ENCODE measurements at regions not wholly inside any gene's neighbourhood (a gene's known extent, or its start where the extent isn't known, plus 50 kb on each side); places are given as distances from the start of the nearest gene placed in this dataset.
"Not testable (repeated sequence)": the region's sequence is repeated elsewhere in the genome, so short reads cannot be mapped to it uniquely, and the experiment has no call there.

DNA sequence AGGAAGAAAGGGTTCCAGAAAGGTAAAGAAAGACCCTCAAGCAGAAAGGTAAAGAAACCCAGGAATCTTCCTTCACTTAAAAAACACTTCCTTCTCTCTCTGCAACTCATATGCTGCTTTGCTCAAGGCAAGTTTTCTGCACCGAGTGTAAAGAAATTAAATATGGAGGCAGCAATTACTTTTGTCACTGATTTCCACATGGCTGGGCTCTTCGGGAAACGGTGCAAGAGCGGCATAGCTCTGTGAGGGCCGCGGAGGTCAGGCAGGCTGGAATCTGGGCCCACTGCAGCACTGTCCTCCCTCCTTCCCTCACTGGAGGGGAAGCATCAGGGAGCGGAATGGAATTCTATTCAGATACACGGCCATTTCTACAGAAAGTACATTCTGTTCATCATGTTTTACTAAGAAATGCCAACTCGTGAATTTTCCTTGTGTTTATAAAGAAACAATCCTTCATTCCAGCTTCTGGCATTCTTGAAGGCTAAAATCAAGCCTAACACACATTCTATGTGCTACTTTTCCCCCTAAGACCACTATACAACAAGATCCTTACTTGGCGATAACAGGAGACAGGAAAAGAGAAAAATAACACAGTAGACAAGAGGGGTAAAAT, 212.2 kb downstream of the SIPA1L2 start:
- intact Hi-C loops (cut with DNase I), result no loop called here
- Histone ChIP-seq H3K4me1 (no peaks in the 10 kb centered on the region), H3K27me3 (no peaks in the 10 kb centered on the region), H3K36me3 (peaks cover 39% of the 10 kb centered on the region), H3K4me3 (no peak overlapping the region), H3K27ac (no peak overlapping the region), H3K9me3 (no peaks in the 10 kb centered on the region)
- ATAC-seq (no peak), DNase-seq (no peak)
- no peak for TF ChIP-seq CTCF (IDR thresholded peaks at IDR 0.05)

DNA sequence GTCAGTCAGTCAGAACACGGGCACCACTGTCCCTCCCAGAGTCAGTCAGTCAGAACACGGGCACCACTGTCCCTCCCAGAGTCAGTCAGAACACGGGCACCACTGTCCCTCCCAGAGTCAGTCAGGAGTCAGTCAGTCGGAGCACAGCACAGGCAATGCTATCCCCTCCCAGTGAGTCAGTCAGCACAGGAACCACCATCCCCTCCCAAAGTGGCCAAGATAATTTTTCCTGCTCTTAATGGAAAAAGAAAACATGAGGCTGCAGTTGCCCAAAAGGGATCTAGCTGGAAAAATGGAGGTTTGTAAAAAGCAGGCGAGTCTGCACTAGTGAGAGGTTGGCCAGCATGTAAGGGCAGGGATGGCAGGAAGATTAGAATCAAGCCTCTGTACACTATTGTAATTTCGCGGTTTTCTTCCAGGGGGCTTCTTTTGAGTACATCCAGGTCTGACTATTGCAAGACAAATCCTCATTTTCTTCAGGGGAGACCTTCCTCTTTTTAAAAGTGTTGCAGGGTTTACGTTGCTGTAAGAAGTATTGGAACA, 213.8 kb downstream of the SIPA1L2 start:
- Histone ChIP-seq H3K9me3 (no peaks in the 10 kb centered on the region), H3K27me3 (no peaks in the 10 kb centered on the region), H3K4me1 (no peaks in the 10 kb centered on the region), H3K27ac (no peak overlapping the region), H3K4me3 (no peak overlapping the region), H3K36me3 (peaks cover 38% of the 10 kb centered on the region)
- DNase-seq (no peak), ATAC-seq (no peak)
- no peak for TF ChIP-seq CTCF (IDR thresholded peaks at IDR 0.05)
- intact Hi-C loops (cut with DNase I), result no loop called here

DNA sequence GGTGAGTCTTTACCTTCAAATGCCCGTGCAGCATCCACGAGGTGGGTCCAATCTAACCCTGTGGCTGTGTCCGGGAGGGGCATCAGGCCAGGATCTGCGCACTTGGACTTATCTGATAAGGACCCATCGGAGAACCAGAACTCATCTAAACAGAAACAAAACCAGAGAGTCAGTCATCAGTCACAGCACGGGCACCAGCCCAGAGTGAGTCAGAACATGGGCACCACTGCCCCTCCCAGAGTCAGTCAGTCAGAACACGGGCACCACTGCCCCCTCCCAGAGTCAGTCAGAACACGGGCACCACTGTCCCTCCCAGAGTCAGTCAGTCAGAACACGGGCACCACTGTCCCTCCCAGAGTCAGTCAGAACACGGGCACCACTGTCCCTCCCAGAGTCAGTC, 214.5 kb downstream of the SIPA1L2 start:
- H3K4me3 ChIP-seq; intact Hi-C loops (cut with DNase I); H3K27me3 ChIP-seq; DNase-seq; ATAC-seq; H3K27ac ChIP-seq; H3K4me1 ChIP-seq; H3K9me3 ChIP-seq: not testable (repeated sequence)
- peaks cover 36% of the 10 kb centered on the region for H3K36me3 ChIP-seq

DNA sequence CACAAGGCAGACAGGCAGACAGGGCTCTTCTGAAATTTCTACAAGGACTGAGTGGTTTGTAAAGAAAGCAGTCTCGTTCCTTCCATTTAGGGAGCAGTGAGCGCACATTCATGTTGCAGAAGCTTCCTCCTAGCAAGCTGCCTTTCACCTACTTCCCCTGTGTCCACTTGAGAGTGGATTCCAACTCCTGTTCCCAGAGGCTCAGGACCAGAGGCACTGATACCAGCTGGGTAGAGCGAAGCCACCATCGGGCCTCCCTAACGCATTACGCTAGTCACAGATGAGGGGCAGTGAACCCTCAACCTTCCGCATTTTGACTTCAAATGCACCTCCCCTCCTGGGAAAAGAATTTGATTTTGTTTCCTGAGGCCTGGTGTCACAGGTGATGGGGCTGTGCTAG, 215.8 kb downstream of the SIPA1L2 start:
- ATAC-seq (no peak), DNase-seq (no peak)
- H3K4me1 ChIP-seq, result no peaks in the 10 kb centered on the region
- no peak for TF ChIP-seq CTCF (IDR thresholded peaks at IDR 0.05)
- H3K4me3 ChIP-seq, result no peak overlapping the region
- peaks cover 30% of the 10 kb centered on the region for H3K36me3 ChIP-seq
- no peaks in the 10 kb centered on the region for H3K27me3 ChIP-seq
- intact Hi-C loops (cut with DNase I), result no loop called here
- peaks cover 11% of the 10 kb centered on the region for H3K9me3 ChIP-seq
- H3K27ac ChIP-seq, result no peak overlapping the region

- intact Hi-C loops (cut with DNase I), result no loop called here
Observed at GRCh38 chr1:232413674-232414073, 216.3 kb downstream of the SIPA1L2 start.

GRCh38 chr1:232409584-232409983, 220.3 kb downstream of the SIPA1L2 start:
- DNase-seq (no peak), ATAC-seq (no peak)
- Histone ChIP-seq H3K36me3 (peaks cover 16% of the 10 kb centered on the region), H3K27ac (no peak overlapping the region), H3K4me3 (no peak overlapping the region), H3K4me1 (no peaks in the 10 kb centered on the region), H3K27me3 (no peaks in the 10 kb centered on the region), H3K9me3 (peaks cover 11% of the 10 kb centered on the region)
- intact Hi-C loops (cut with DNase I), result no loop called here
- no peak for TF ChIP-seq CTCF (IDR thresholded peaks at IDR 0.05)

More at GRCh38 chr1:232413674-232414073, 216.3 kb downstream of the SIPA1L2 start:
- ATAC-seq (no peak), DNase-seq (no peak)
- Histone ChIP-seq H3K36me3 (peaks cover 29% of the 10 kb centered on the region), H3K27ac (no peak overlapping the region), H3K4me1 (no peaks in the 10 kb centered on the region), H3K4me3 (no peak overlapping the region), H3K27me3 (no peaks in the 10 kb centered on the region), H3K9me3 (peaks cover 11% of the 10 kb centered on the region)
- TF ChIP-seq CTCF (IDR thresholded peaks at IDR 0.05), result no peak

All from upper lobe of right lung (tissue), 1 donor.